ENCODE measurements at regions not wholly inside any gene's neighbourhood (a gene's known extent, or its start where the extent isn't known, plus 50 kb on each side); places are given as distances from the start of the nearest gene placed in this dataset.

GRCh38 chr3:150251187-150252062 lies 156.7 kb upstream of the TSC22D2 start:
- Histone ChIP-seq H3K4ac (ENCODE audit: low read depth, low read length) (no peak overlapping the region), H3K23me2 (ENCODE audit: insufficient read length, low read depth, low read length, poor library complexity, severe bottlenecking) (no peaks in the 10 kb centered on the region), H3K4me2 (ENCODE audit: insufficient read depth, insufficient read length, low read length) (no peak overlapping the region), H3K9ac (ENCODE audit: extremely low read depth, insufficient read length, low read length) (no peak overlapping the region), H3K9me3 (ENCODE audit: control insufficient read depth, low read depth, low read length) (no peaks in the 10 kb centered on the region), H4K20me1 (ENCODE audit: control insufficient read depth, insufficient read depth, insufficient read length) (no peaks in the 10 kb centered on the region), H2BK120ac (ENCODE audit: low read depth, low read length, poor library complexity, severe bottlenecking) (no peak overlapping the region), H2BK5ac (ENCODE audit: insufficient read length, low read length) (no peak overlapping the region), H4K91ac (ENCODE audit: insufficient read length, low read depth, low read length) (no peak overlapping the region), H3K4me1 (ENCODE audit: insufficient read depth, low read length) (no peaks in the 10 kb centered on the region; the same call in 1 of the 2 replicates), H3K27ac (ENCODE audit: insufficient read length, low read depth, low read length) (no peak overlapping the region), H3K56ac (ENCODE audit: insufficient read length, low read depth, low read length) (no peak overlapping the region), H2BK12ac (ENCODE audit: insufficient read length, low read depth, low read length) (no peak overlapping the region), H2BK20ac (ENCODE audit: low read depth, low read length, poor library complexity, severe bottlenecking) (no peak overlapping the region), H2BK15ac (ENCODE audit: low read depth, low read length) (no peak overlapping the region), H3K14ac (ENCODE audit: insufficient read depth, low read length) (no peak overlapping the region), H4K8ac (replicated peaks; ENCODE audit: insufficient read length, low read depth, low read length) (no peak overlapping the region), H2AFZ (ENCODE audit: low read length) (no peak overlapping the region), H3T11ph (ENCODE audit: low read length) (no peak overlapping the region), H3K18ac (ENCODE audit: insufficient read length, low read depth, low read length) (no peak overlapping the region), H3K79me1 (ENCODE audit: insufficient read depth, low read depth, low read length, poor library complexity, severe bottlenecking) (no peaks in the 10 kb centered on the region), H3K23ac (ENCODE audit: insufficient read length, low read depth, low read length) (no peak overlapping the region), H3K27me3 (ENCODE audit: insufficient read depth, low read length) (no peaks in the 10 kb centered on the region), H3K79me2 (ENCODE audit: insufficient read depth, low read length) (no peaks in the 10 kb centered on the region), H2AK5ac (ENCODE audit: insufficient read length, low read length) (no peak overlapping the region), H4K5ac (ENCODE audit: insufficient read length, low read depth, low read length) (no peak overlapping the region)
- TF ChIP-seq CTCF (conservative IDR thresholded peaks at IDR 0.05): no peak
- no peaks in the 10 kb centered on the region for H3K9me3 Mint-ChIP-seq
- no peaks in the 10 kb centered on the region for H3K27me3 Mint-ChIP-seq (ENCODE audit: low read depth)
- WGBS (ENCODE audit: extremely low coverage, insufficient read length, low lambda C conversion rate): no CpG with 5 or more reads among the region's 5 CpGs
- H3K4me3 Mint-ChIP-seq: no peak overlapping the region
- H3K27ac Mint-ChIP-seq: no peak overlapping the region; a peak in 1 of 7 replicates
- no peaks in the 10 kb centered on the region for H3K36me3 Mint-ChIP-seq (ENCODE audit: insufficient read depth in 1 of 3, low read depth in 3 of 3)
- H3K4me1 Mint-ChIP-seq: peaks cover 25 to 26% of the 10 kb centered on the region in 2 experiments
- DNase-seq: no peak
